Spinal cord (tissue), 9 donors: ENCODE measurements at regions not wholly inside any gene's neighbourhood (a gene's known extent, or its start where the extent isn't known, plus 50 kb on each side); places are given as distances from the start of the nearest gene placed in this dataset.

Source experiments
- DNase-seq, 6 donors: peaks; one replicate each; pipeline versions ENCODE4 v3.0.0 to v3.0.0-alpha.2; 2013 to 2015; ENCODE audit warnings: low spot score in 6 of 6, low read depth in 4 of 6
- H3K27ac ChIP-seq: one replicate; pipeline ENCODE4 v1.5.1; 2013; ENCODE audit warnings: low read depth, low read length, control low read depth
- H3K27me3 ChIP-seq: one replicate; pipeline ENCODE4 v1.6.1; 2013; ENCODE audit warnings: low read length; ENCODE audit not compliant: control insufficient read depth, insufficient read depth
- H3K36me3 ChIP-seq: one replicate; pipeline ENCODE4 v1.6.1; 2013; ENCODE audit warnings: low read length; ENCODE audit not compliant: control insufficient read depth, insufficient read depth
- H3K4me1 ChIP-seq: one replicate; pipeline ENCODE4 v1.6.1; 2013; ENCODE audit warnings: low read length; ENCODE audit not compliant: control insufficient read depth, insufficient read depth
- H3K4me3 ChIP-seq: one replicate; pipeline ENCODE4 v1.5.1; 2013; ENCODE audit warnings: low read depth, low read length, control low read depth
- H3K9me3 ChIP-seq: one replicate; pipeline ENCODE4 v1.6.1; 2013; ENCODE audit warnings: low read length; ENCODE audit not compliant: control insufficient read depth, insufficient read depth
- WGBS: methylation state at CpG from one replicate; pipeline ENCODE4 v1.1.5; 2013; ENCODE audit warnings: missing lambda C conversion rate; ENCODE audit not compliant: insufficient coverage; 5-methylcytosine and 5-hydroxymethylcytosine counted together
- donor health status: healthy.

GRCh38 chr2:175633227-175633626 is 368.8 kb downstream of the LNPK start:
- H3K4me1 ChIP-seq, result no peaks in the 10 kb centered on the region
- no peaks in the 10 kb centered on the region for H3K27me3 ChIP-seq
- H3K4me3 ChIP-seq, result no peak overlapping the region
- no CpG with 5 or more reads among the region's 2 CpGs for WGBS
- H3K27ac ChIP-seq, result no peak overlapping the region
- no peaks in the 10 kb centered on the region for H3K36me3 ChIP-seq
- H3K9me3 ChIP-seq, result no peaks in the 10 kb centered on the region
- no peak for DNase-seq

- Histone ChIP-seq H3K27ac (no peak overlapping the region), H3K9me3 (no peaks in the 10 kb centered on the region), H3K4me3 (no peak overlapping the region), H3K36me3 (no peaks in the 10 kb centered on the region), H3K4me1 (no peaks in the 10 kb centered on the region), H3K27me3 (no peaks in the 10 kb centered on the region)
- DNase-seq, result no peak
Measured at GRCh38 chr2:175631245-175631623, 370.8 kb downstream of the LNPK start.

DNA sequence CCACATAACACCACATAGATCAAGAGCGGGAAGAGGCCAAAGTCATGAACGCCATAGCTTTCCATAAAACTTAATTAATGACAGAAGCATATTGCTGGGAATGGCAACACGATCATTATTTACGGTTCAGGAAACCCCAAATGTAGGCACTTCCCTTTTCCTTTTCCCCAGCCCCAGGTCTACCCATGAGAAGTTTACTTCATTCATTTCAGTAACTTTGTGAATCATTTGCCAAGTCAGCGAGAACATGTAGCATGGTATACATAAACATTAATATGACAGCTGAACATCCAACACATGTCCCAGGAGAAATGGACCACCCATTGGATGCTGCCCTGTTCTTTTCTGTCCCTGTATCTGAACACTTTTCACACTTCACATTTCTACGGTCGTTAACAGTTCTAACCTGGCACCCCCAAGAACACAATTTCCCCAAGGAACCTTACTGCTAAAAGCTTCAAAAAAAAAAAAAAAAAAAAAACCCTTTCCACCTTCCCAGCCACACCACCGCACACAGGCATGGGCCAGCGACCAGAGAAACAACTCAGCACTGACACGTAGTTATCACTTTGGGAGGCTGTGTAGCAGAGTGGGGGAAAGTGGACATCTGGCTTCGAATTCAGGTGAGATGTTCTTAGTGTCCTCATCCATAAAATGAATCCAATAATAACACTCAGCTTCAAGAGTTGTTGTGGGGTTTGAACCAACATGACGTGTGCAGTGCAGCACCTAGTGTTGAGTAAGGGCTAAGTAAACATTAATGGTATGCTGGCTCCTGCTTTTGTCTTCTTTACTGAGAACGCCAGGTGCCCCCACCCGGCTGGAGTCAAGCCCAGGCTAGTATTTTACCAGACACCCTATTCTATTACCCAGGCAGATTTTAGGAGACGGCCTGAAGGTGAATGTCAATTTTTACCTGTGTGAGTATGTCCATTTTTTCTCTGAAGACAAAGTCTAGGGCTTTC is 371.5 kb downstream of the LNPK start:
- WGBS, result 94% methylated on average over 9 of the region's 15 CpGs
- no peak overlapping the region for H3K4me3 ChIP-seq
- H3K27ac ChIP-seq, result no peak overlapping the region
- H3K27me3 ChIP-seq, result no peaks in the 10 kb centered on the region
- H3K36me3 ChIP-seq, result no peaks in the 10 kb centered on the region
- no peaks in the 10 kb centered on the region for H3K4me1 ChIP-seq
- no peaks in the 10 kb centered on the region for H3K9me3 ChIP-seq
- no peak for DNase-seq

- Histone ChIP-seq H3K4me3 (no peak overlapping the region), H3K27me3 (no peaks in the 10 kb centered on the region), H3K36me3 (no peaks in the 10 kb centered on the region)
Measured at GRCh38 chr2:175628243-175628642, 373.8 kb downstream of the LNPK start.

DNA sequence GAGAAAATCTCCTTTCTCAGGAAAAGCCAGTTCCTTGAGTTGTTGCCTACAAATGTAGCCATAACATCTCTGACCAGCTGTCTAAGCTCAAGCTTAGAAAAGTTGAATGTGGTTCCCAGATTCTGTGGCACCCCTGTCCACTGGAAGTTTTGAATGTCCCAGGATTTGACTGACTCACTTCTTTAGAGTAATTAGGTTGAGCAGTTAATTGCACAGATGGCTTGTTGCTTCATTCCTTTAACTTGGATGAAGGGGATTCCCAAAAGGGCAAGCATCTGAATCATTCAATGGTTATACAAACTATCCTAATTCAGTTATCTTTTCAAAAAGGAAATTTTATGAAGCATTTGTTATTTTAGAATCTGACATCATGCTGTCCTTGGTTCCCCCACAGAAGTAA is 374.7 kb downstream of the LNPK start:
- no peak for DNase-seq
- no peaks in the 10 kb centered on the region for H3K4me1 ChIP-seq

More at GRCh38 chr2:175628243-175628642, 373.8 kb downstream of the LNPK start:
- H3K9me3 ChIP-seq, result no peaks in the 10 kb centered on the region
- H3K4me1 ChIP-seq, result no peaks in the 10 kb centered on the region
- no peak for DNase-seq
- no peak overlapping the region for H3K27ac ChIP-seq

DNA sequence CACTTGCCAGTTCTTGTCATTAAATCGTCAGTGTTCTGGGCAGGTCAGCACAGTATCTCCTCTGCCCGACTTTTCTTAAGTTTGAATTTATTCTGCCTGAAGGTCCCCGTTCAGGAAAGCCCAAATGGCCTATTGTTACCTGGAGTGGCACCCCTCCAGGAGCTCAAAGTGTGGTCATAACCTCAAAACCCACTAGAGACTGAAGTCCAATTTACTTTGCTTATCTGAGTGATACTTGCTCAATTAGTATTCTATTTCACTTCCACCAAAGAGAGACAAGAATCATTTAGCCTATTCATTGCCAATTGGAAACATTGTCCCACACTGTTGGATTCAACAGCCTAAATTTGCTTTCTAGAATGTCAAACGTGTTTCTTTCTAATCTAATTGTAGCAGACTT is 375.3 kb downstream of the LNPK start:
- H3K4me1 ChIP-seq, result no peaks in the 10 kb centered on the region
- no peak for DNase-seq
- H3K27ac ChIP-seq, result no peak overlapping the region
- no peak overlapping the region for H3K4me3 ChIP-seq
- no peaks in the 10 kb centered on the region for H3K27me3 ChIP-seq
- WGBS, result 60% methylated on average over 4 of the region's 4 CpGs
- H3K9me3 ChIP-seq, result no peaks in the 10 kb centered on the region
- H3K36me3 ChIP-seq, result no peaks in the 10 kb centered on the region

More for the DNA sequence above, 374.7 kb downstream of the LNPK start:
- Histone ChIP-seq H3K27me3 (no peaks in the 10 kb centered on the region), H3K9me3 (no peaks in the 10 kb centered on the region), H3K4me3 (no peak overlapping the region), H3K36me3 (no peaks in the 10 kb centered on the region), H3K27ac (no peak overlapping the region)

DNA sequence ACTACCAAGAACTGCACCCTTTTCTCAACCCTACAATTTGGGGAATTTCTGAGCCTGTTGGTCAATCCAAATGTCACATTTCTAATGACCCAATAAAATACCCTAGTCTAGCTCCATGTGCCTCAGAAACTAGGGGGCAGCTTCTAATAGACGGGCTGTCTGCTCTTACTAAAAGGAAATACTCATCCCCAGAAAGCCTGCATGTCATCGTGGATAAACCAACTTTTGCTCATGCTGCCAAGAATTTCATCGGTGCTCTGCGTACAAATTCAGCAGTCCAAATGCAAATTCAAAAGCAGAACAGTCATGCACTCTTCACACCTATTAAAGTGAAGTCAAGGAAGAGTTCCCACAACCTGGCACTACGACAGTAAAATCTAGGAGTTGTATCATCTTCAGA is 377.3 kb downstream of the LNPK start:
- WGBS, result 81% methylated on average over 4 of the region's 5 CpGs
- H3K4me1 ChIP-seq, result no peaks in the 10 kb centered on the region
- H3K27ac ChIP-seq, result no peak overlapping the region
- no peak for DNase-seq
- no peaks in the 10 kb centered on the region for H3K9me3 ChIP-seq
- H3K27me3 ChIP-seq, result no peaks in the 10 kb centered on the region
- H3K36me3 ChIP-seq, result no peaks in the 10 kb centered on the region
- no peak overlapping the region for H3K4me3 ChIP-seq

GRCh38 chr2:175624211-175624761 is 377.8 kb downstream of the LNPK start:
- no peak overlapping the region for H3K27ac ChIP-seq
- H3K9me3 ChIP-seq, result no peaks in the 10 kb centered on the region
- H3K4me3 ChIP-seq, result no peak overlapping the region
- H3K36me3 ChIP-seq, result no peaks in the 10 kb centered on the region
- peak in 1 of 6 donors; percentile 11 for DNase-seq
- no peaks in the 10 kb centered on the region for H3K4me1 ChIP-seq
- no peaks in the 10 kb centered on the region for H3K27me3 ChIP-seq

- Histone ChIP-seq H3K4me1 (no peaks in the 10 kb centered on the region), H3K27ac (no peak overlapping the region), H3K36me3 (no peaks in the 10 kb centered on the region), H3K27me3 (no peaks in the 10 kb centered on the region), H3K4me3 (no peak overlapping the region), H3K9me3 (no peaks in the 10 kb centered on the region)
- no peak for DNase-seq
- WGBS, result no CpG with 5 or more reads among the region's 2 CpGs
Measured at GRCh38 chr2:175621821-175622220, 380.2 kb downstream of the LNPK start.

- no peaks in the 10 kb centered on the region for H3K36me3 ChIP-seq
- H3K27me3 ChIP-seq, result no peaks in the 10 kb centered on the region
- H3K27ac ChIP-seq, result no peak overlapping the region
- WGBS, result 17% methylated on average over 1 of the region's 2 CpGs
- H3K4me1 ChIP-seq, result no peaks in the 10 kb centered on the region
- peak in 3 of 6 donors; percentile 26 to 67 (median 52) for DNase-seq
- no peaks in the 10 kb centered on the region for H3K9me3 ChIP-seq
- no peak overlapping the region for H3K4me3 ChIP-seq
Measured at GRCh38 chr2:175620106-175620505, 382.0 kb downstream of the LNPK start.
